Upper lobe of left lung (tissue), 4 donors: ENCODE measurements at regions not wholly inside any gene's neighbourhood (a gene's known extent, or its start where the extent isn't known, plus 50 kb on each side); places are given as distances from the start of the nearest gene placed in this dataset.

Source experiments
- CTCF ChIP-seq, 6 experiments: fragments of 450-650 bp in 4 of 6; fragments of 200-600 bp in 2 of 6; sonication (generic) in 2 of 6; IDR thresholded peaks; one replicate each; pipeline ENCODE4 v1.5.1; 2016 to 2019; ENCODE audit warnings: antibody characterized with exemption in 6 of 6
- EP300 ChIP-seq, 4 donors: sonication (generic); formaldehyde crosslinking; IDR thresholded peaks; one replicate each; pipeline ENCODE4 v1.5.1; 2017; ENCODE audit warnings: antibody characterized with exemption in 4 of 4, control low read depth in 2 of 4
- POLR2A ChIP-seq, 4 donors: fragments of 450-650 bp; IDR thresholded peaks; one replicate each; pipeline ENCODE4 v1.5.1; 2016 to 2017; ENCODE audit warnings: antibody characterized with exemption in 4 of 4, mild to moderate bottlenecking in 2 of 4
- POLR2AphosphoS5 ChIP-seq, 2 donors: sonication (generic); formaldehyde crosslinking; IDR thresholded peaks; one replicate each; pipeline ENCODE4 v1.5.1; 2017; ENCODE audit warnings: antibody characterized with exemption in 2 of 2

- TF ChIP-seq CTCF (IDR thresholded peaks at IDR 0.05) (no peak), POLR2A (IDR thresholded peaks at IDR 0.05) (no peak), EP300 (IDR thresholded peaks at IDR 0.05) (no peak), POLR2AphosphoS5 (IDR thresholded peaks at IDR 0.05) (no peak)
Measured at GRCh38 chr5:159450417-159450816, 120.1 kb upstream of the IL12B start.
